ENCODE measurements at regions not wholly inside any gene's neighbourhood (a gene's known extent, or its start where the extent isn't known, plus 50 kb on each side); places are given as distances from the start of the nearest gene placed in this dataset.

- Histone ChIP-seq H3K27ac (ENCODE audit: low read depth in 2 of 2, low read length in 2 of 2) (no peak overlapping the region), H3K36me3 (ENCODE audit: control insufficient read depth in 2 of 3, insufficient read depth in 3 of 3, low read length in 3 of 3) (no peaks in the 10 kb centered on the region), H3K4me1 (ENCODE audit: control insufficient read depth in 2 of 3, insufficient read depth in 2 of 3, low read depth in 1 of 3, low read length in 3 of 3) (no peaks in the 10 kb centered on the region), H3K9me3 (ENCODE audit: control insufficient read depth in 2 of 3, insufficient read depth in 1 of 3, low read length in 3 of 3) (no peaks in the 10 kb centered on the region), H3K27me3 (ENCODE audit: control insufficient read depth, insufficient read depth, low read length) (no peaks in the 10 kb centered on the region), H3K9ac (ENCODE audit: low read length in 3 of 3) (no peak overlapping the region), H3K4me3 (ENCODE audit: low read length in 3 of 3) (no peak overlapping the region)
- DNase-seq (no peak), FAIRE-seq (no peak)
- no peak for TF ChIP-seq CTCF (IDR thresholded peaks at IDR 0.05; ENCODE audit: borderline replicate concordance, extremely low read depth, insufficient read depth)
- intact Hi-C loops (cut with DNase I) = no loop called here
Measured at GRCh38 chr1:87735750-87736149, 407.1 kb downstream of the LMO4 start.

DNA sequence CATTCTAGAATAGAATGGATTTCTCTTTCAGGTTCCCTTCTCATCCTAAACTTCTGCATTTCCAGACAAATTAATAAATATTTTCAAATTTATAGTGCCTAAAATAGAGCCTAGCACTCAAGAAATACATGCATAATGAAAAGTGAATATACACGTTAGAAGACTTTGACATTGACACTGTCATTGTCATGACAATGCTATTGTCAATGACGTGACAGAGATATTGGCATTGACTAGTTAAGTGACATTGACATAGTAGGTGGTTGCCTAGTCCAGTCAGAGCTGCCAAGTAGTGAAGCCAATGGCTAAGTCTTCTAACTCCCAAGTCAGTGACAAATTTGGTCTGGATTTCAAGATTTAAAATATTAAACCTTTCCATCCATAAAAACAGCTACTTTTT is 410.5 kb downstream of the LMO4 start:
- Histone ChIP-seq H3K27me3 (ENCODE audit: control insufficient read depth, insufficient read depth, low read length) (no peaks in the 10 kb centered on the region), H3K27ac (ENCODE audit: low read depth in 2 of 2, low read length in 2 of 2) (no peak overlapping the region), H3K4me1 (ENCODE audit: control insufficient read depth in 2 of 3, insufficient read depth in 2 of 3, low read depth in 1 of 3, low read length in 3 of 3) (peaks cover 0 to 4% (median 0%) of the 10 kb centered on the region in 3 donors), H3K9ac (ENCODE audit: low read length in 3 of 3) (no peak overlapping the region), H3K36me3 (ENCODE audit: control insufficient read depth in 2 of 3, insufficient read depth in 3 of 3, low read length in 3 of 3) (no peaks in the 10 kb centered on the region), H3K9me3 (ENCODE audit: control insufficient read depth in 2 of 3, insufficient read depth in 1 of 3, low read length in 3 of 3) (no peaks in the 10 kb centered on the region), H3K4me3 (ENCODE audit: low read length in 3 of 3) (no peak overlapping the region)
- DNase-seq = no peak
- FAIRE-seq = no peak
- intact Hi-C loops (cut with DNase I) = no loop called here
- no peak for TF ChIP-seq CTCF (IDR thresholded peaks at IDR 0.05; ENCODE audit: borderline replicate concordance, extremely low read depth, insufficient read depth)

GRCh38 chr1:87739704-87740103 is 411.0 kb downstream of the LMO4 start:
- TF ChIP-seq CTCF (IDR thresholded peaks at IDR 0.05; ENCODE audit: borderline replicate concordance, extremely low read depth, insufficient read depth) = no peak
- no peaks in the 10 kb centered on the region for H3K27me3 ChIP-seq (ENCODE audit: control insufficient read depth, insufficient read depth, low read length)
- H3K4me1 ChIP-seq (ENCODE audit: control insufficient read depth in 2 of 3, insufficient read depth in 2 of 3, low read depth in 1 of 3, low read length in 3 of 3) = peaks cover 0 to 4% (median 0%) of the 10 kb centered on the region in 3 donors
- H3K9ac ChIP-seq (ENCODE audit: low read length in 3 of 3) = no peak overlapping the region
- intact Hi-C loops (cut with DNase I) = no loop called here
- no peak for DNase-seq
- H3K4me3 ChIP-seq (ENCODE audit: low read length in 3 of 3) = no peak overlapping the region
- H3K36me3 ChIP-seq (ENCODE audit: control insufficient read depth in 2 of 3, insufficient read depth in 3 of 3, low read length in 3 of 3) = no peaks in the 10 kb centered on the region
- H3K27ac ChIP-seq (ENCODE audit: low read depth in 2 of 2, low read length in 2 of 2) = no peak overlapping the region
- no peaks in the 10 kb centered on the region for H3K9me3 ChIP-seq (ENCODE audit: control insufficient read depth in 2 of 3, insufficient read depth in 1 of 3, low read length in 3 of 3)
- FAIRE-seq = no peak

GRCh38 chr1:87743256-87743655 is 414.6 kb downstream of the LMO4 start:
- Histone ChIP-seq H3K4me1 (ENCODE audit: control insufficient read depth in 2 of 3, insufficient read depth in 2 of 3, low read depth in 1 of 3, low read length in 3 of 3) (peaks cover 0 to 4% (median 0%) of the 10 kb centered on the region in 3 donors), H3K36me3 (ENCODE audit: control insufficient read depth in 2 of 3, insufficient read depth in 3 of 3, low read length in 3 of 3) (no peaks in the 10 kb centered on the region), H3K4me3 (ENCODE audit: low read length in 3 of 3) (no peak overlapping the region), H3K9me3 (ENCODE audit: control insufficient read depth in 2 of 3, insufficient read depth in 1 of 3, low read length in 3 of 3) (no peaks in the 10 kb centered on the region), H3K9ac (ENCODE audit: low read length in 3 of 3) (no peak overlapping the region), H3K27ac (ENCODE audit: low read depth in 2 of 2, low read length in 2 of 2) (no peak overlapping the region), H3K27me3 (ENCODE audit: control insufficient read depth, insufficient read depth, low read length) (no peaks in the 10 kb centered on the region)
- intact Hi-C loops (cut with DNase I) = no loop called here
- no peak for FAIRE-seq
- no peak for TF ChIP-seq CTCF (IDR thresholded peaks at IDR 0.05; ENCODE audit: borderline replicate concordance, extremely low read depth, insufficient read depth)
- peak in 2 of 5 donors; percentile 8 to 19 for DNase-seq
